MM.1S (cell line): ENCODE measurements at regions not wholly inside any gene's neighbourhood (a gene's known extent, or its start where the extent isn't known, plus 50 kb on each side); places are given as distances from the start of the nearest gene placed in this dataset.
"Not testable (repeated sequence)": the region's sequence is repeated elsewhere in the genome, so short reads cannot be mapped to it uniquely, and the experiment has no call there.

Experiments used
- DNase-seq: peaks from one replicate; pipeline ENCODE4 v3.0.0-alpha.2; 2015
- H2AFZ ChIP-seq: fragments of 300-600 bp; sonication (generic); 2 replicates; pipeline ENCODE4 v1.6.0; 2016; ENCODE audit warnings: antibody characterized with exemption, low read length
- H3F3A ChIP-seq: fragments of 300-600 bp; sonication (generic); 2 replicates; pipeline ENCODE4 v1.6.1; 2016; ENCODE audit warnings: mild to moderate bottlenecking, antibody characterized with exemption, low read length, moderate library complexity, mixed read lengths; ENCODE audit not compliant: insufficient read depth
- H3K27ac ChIP-seq: fragments of 300-600 bp; sonication (generic); 2 replicates; pipeline ENCODE4 v1.5.1; 2016; ENCODE audit warnings: mild to moderate bottlenecking, low read length
- H3K27me3 ChIP-seq: fragments of 300-600 bp; sonication (generic); replicated peaks from 2 replicates; pipeline ENCODE4 v1.6.0; 2016; ENCODE audit warnings: low read length; ENCODE audit not compliant: insufficient read depth
- H3K36me3 ChIP-seq: fragments of 300-600 bp; sonication (generic); replicated peaks from 2 replicates; pipeline ENCODE4 v1.6.1; 2016; ENCODE audit warnings: mild to moderate bottlenecking, low read length, mixed read lengths; ENCODE audit not compliant: insufficient read depth
- H3K4me1 ChIP-seq: fragments of 300-600 bp; sonication (generic); 2 replicates; pipeline ENCODE4 v1.6.1; 2016; ENCODE audit warnings: low read length, mixed read lengths
- H3K4me2 ChIP-seq: fragments of 300-600 bp; sonication (generic); 2 replicates; pipeline ENCODE4 v1.6.0; 2016; ENCODE audit warnings: low read depth, low read length
- H3K4me3 ChIP-seq: fragments of 300-600 bp; sonication (generic); 2 replicates; pipeline ENCODE4 v1.5.1; 2016; ENCODE audit warnings: low read length, mixed read lengths
- H3K79me2 ChIP-seq: fragments of 300-600 bp; sonication (generic); 2 replicates; pipeline ENCODE4 v1.6.1; 2016; ENCODE audit warnings: mixed run types, low read length, mixed read lengths
- H3K9ac ChIP-seq: fragments of 300-600 bp; sonication (generic); 2 replicates; pipeline ENCODE4 v1.6.1; 2016; ENCODE audit warnings: low read length, mixed read lengths
- H3K9me2 ChIP-seq: fragments of 300-600 bp; sonication (generic); replicated peaks from 2 replicates; pipeline ENCODE4 v1.6.1; 2016; ENCODE audit warnings: mild to moderate bottlenecking, low read length, mixed read lengths; ENCODE audit not compliant: insufficient read depth
- H3K9me3 ChIP-seq: fragments of 300-600 bp; sonication (generic); replicated peaks from 2 replicates; pipeline ENCODE4 v1.6.1; 2016; ENCODE audit warnings: mild to moderate bottlenecking, low read length, mixed read lengths; ENCODE audit not compliant: insufficient read depth
- H4K20me1 ChIP-seq: fragments of 300-600 bp; sonication (generic); 2 replicates; pipeline ENCODE4 v1.6.1; 2016; ENCODE audit warnings: mild to moderate bottlenecking, low read length, moderate library complexity, mixed read lengths; ENCODE audit not compliant: insufficient read depth
- CTCF ChIP-seq: fragments of 300-600 bp; sonication (generic); IDR thresholded peaks from 2 replicates; pipeline ENCODE4 v1.5.1; 2016; ENCODE audit warnings: antibody characterized with exemption, low read length, mixed read lengths
- EZH2 ChIP-seq: fragments of 300-600 bp; sonication (generic); optimal IDR thresholded peaks from 2 replicates; pipeline ENCODE3; 2017; ENCODE audit warnings: low read depth, mild to moderate bottlenecking, antibody characterized with exemption, low read length, mixed read lengths
- EZH2phosphoT487 ChIP-seq: fragments of 300-600 bp; sonication (generic); IDR thresholded peaks from 2 replicates; pipeline ENCODE4 v1.6.1; 2018; ENCODE audit warnings: antibody characterized with exemption, low read length

GRCh38 chr6:168377856-168378832 lies 58.6 kb upstream of the DACT2 start:
- Histone ChIP-seq H3K4me3 (no peak overlapping the region), H3K4me1 (no peaks in the 10 kb centered on the region)

GRCh38 chr6:168379579-168379978 lies 60.0 kb upstream of the DACT2 start:
- not testable (repeated sequence) for H2AFZ ChIP-seq, H3K79me2 ChIP-seq, H3K9me3 ChIP-seq, H3K4me2 ChIP-seq, H3K9me2 ChIP-seq, H4K20me1 ChIP-seq, H3K27ac ChIP-seq, H3K27me3 ChIP-seq, H3F3A ChIP-seq, H3K4me1 ChIP-seq, H3K36me3 ChIP-seq, H3K9ac ChIP-seq, H3K4me3 ChIP-seq, DNase-seq

More at GRCh38 chr6:168377856-168378832, 58.6 kb upstream of the DACT2 start:
- Histone ChIP-seq H3K9me3 (no peaks in the 10 kb centered on the region), H3F3A (no peaks in the 10 kb centered on the region), H4K20me1 (no peaks in the 10 kb centered on the region), H3K79me2 (no peaks in the 10 kb centered on the region), H3K27ac (no peak overlapping the region), H2AFZ (no peak overlapping the region), H3K9me2 (no peaks in the 10 kb centered on the region), H3K27me3 (no peaks in the 10 kb centered on the region), H3K4me2 (no peak overlapping the region), H3K9ac (no peak overlapping the region), H3K36me3 (no peaks in the 10 kb centered on the region)
- TF ChIP-seq CTCF (no peak), EZH2 (no peak), EZH2phosphoT487 (no peak)
- no peak for DNase-seq

GRCh38 chr6:168380166-168380955 lies 60.6 kb upstream of the SMOC2 start:
- not testable (repeated sequence) for H3K79me2 ChIP-seq, H3K9me2 ChIP-seq, H3K4me1 ChIP-seq, H3F3A ChIP-seq, H4K20me1 ChIP-seq, H3K4me2 ChIP-seq, H3K4me3 ChIP-seq, H3K36me3 ChIP-seq, H3K9ac ChIP-seq, H3K27ac ChIP-seq, H3K27me3 ChIP-seq, DNase-seq, H2AFZ ChIP-seq, H3K9me3 ChIP-seq

- Histone ChIP-seq H3K4me2 (no peak overlapping the region), H3K27ac (no peak overlapping the region), H3K4me1 (no peaks in the 10 kb centered on the region), H3K4me3 (no peak overlapping the region), H3K36me3 (no peaks in the 10 kb centered on the region), H2AFZ (no peak overlapping the region), H3K9me3 (no peaks in the 10 kb centered on the region), H4K20me1 (no peaks in the 10 kb centered on the region), H3K9me2 (no peaks in the 10 kb centered on the region), H3K79me2 (no peaks in the 10 kb centered on the region), H3K27me3 (no peaks in the 10 kb centered on the region), H3K9ac (no peak overlapping the region), H3F3A (no peaks in the 10 kb centered on the region)
- no peak for TF ChIP-seq CTCF
- TF ChIP-seq EZH2phosphoT487, result no peak
- TF ChIP-seq EZH2, result no peak
- no peak for DNase-seq
These were observed 59.9 kb upstream of the SMOC2 start for GRCh38 chr6:168380956-168381605.
